Body of pancreas (tissue), 4 donors: ENCODE measurements at regions not wholly inside any gene's neighbourhood (a gene's known extent, or its start where the extent isn't known, plus 50 kb on each side); places are given as distances from the start of the nearest gene placed in this dataset.

Experiments
- CTCF ChIP-seq, 7 experiments: fragments of 450-650 bp in 4 of 7; fragments of 200-600 bp in 3 of 7; sonication (generic) in 3 of 7; IDR thresholded peaks; one replicate each; pipeline ENCODE4 v1.5.1; 2016 to 2019; ENCODE audit warnings: antibody characterized with exemption in 7 of 7
- POLR2A ChIP-seq, 3 donors: fragments of 450-650 bp; IDR thresholded peaks; one replicate each; pipeline ENCODE4 v1.6.1; 2016; ENCODE audit warnings: antibody characterized with exemption in 3 of 3, mild to moderate bottlenecking in 2 of 3

DNA sequence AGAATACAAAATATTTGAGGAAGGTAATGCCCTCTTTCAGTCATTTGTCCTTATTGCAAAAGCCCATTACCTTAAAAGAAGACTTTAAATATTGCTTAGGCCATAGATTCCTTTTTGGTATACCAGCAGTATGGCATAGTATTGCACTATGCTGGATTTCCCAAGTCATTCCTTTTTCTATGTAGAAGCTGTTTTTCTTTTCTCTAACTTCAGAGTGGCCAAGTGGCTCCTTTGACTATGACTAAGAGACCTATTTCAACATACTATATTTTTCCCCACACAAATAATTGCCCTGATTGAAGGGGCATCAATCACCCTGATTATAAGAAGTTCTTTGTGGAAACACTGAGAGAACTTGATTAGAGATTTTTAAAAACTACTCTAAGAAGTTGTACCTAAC lies 68.6 kb downstream of the UFM1 start:
- TF ChIP-seq CTCF (IDR thresholded peaks at IDR 0.05): no peak
- TF ChIP-seq POLR2A (IDR thresholded peaks at IDR 0.05): no peak
